ENCODE measurements at regions not wholly inside any gene's neighbourhood (a gene's known extent, or its start where the extent isn't known, plus 50 kb on each side); places are given as distances from the start of the nearest gene placed in this dataset.
"Not testable (repeated sequence)": the region's sequence is repeated elsewhere in the genome, so short reads cannot be mapped to it uniquely, and the experiment has no call there.

- 84% methylated on average over 5 of the region's 5 CpGs for WGBS
- Histone ChIP-seq H3K36me3 (ENCODE audit: insufficient read depth) (no peaks in the 10 kb centered on the region), H3K4me1 (ENCODE audit: insufficient read depth) (no peaks in the 10 kb centered on the region), H3K4me3 (ENCODE audit: low read depth, low read length) (no peak overlapping the region), H3K27ac (ENCODE audit: low read depth) (no peak overlapping the region)
- no peak for DNase-seq (ENCODE audit: extremely low spot score)
Measured at GRCh38 chr15:38631119-38632075, 66.8 kb upstream of the RASGRP1 start.

GRCh38 chr15:38635170-38635569 lies 70.6 kb upstream of the RASGRP1 start:
- WGBS = 33% methylated on average over 2 of the region's 2 CpGs
- no peaks in the 10 kb centered on the region for H3K4me1 ChIP-seq (ENCODE audit: insufficient read depth)

GRCh38 chr15:38636597-38636996 lies 72.0 kb upstream of the RASGRP1 start:
- 69% methylated on average over 4 of the region's 4 CpGs for WGBS
- no peak overlapping the region for H3K4me3 ChIP-seq (ENCODE audit: low read depth, low read length)
- DNase-seq (ENCODE audit: extremely low spot score) = no peak
- no peaks in the 10 kb centered on the region for H3K36me3 ChIP-seq (ENCODE audit: insufficient read depth)
- no peak overlapping the region for H3K27ac ChIP-seq (ENCODE audit: low read depth)
- H3K4me1 ChIP-seq (ENCODE audit: insufficient read depth) = no peaks in the 10 kb centered on the region

More at GRCh38 chr15:38635170-38635569, 70.6 kb upstream of the RASGRP1 start:
- no peak overlapping the region for H3K4me3 ChIP-seq (ENCODE audit: low read depth, low read length)
- no peak for DNase-seq (ENCODE audit: extremely low spot score)
- no peak overlapping the region for H3K27ac ChIP-seq (ENCODE audit: low read depth)
- no peaks in the 10 kb centered on the region for H3K36me3 ChIP-seq (ENCODE audit: insufficient read depth)

- no peak for DNase-seq (ENCODE audit: extremely low spot score)
- Histone ChIP-seq H3K4me1 (ENCODE audit: insufficient read depth) (no peaks in the 10 kb centered on the region), H3K27ac (ENCODE audit: low read depth) (no peak overlapping the region), H3K36me3 (ENCODE audit: insufficient read depth) (no peaks in the 10 kb centered on the region), H3K4me3 (ENCODE audit: low read depth, low read length) (no peak overlapping the region)
- WGBS = 42% methylated on average over 2 of the region's 2 CpGs
Measured at GRCh38 chr15:38638126-38638525, 73.5 kb upstream of the RASGRP1 start.

- H3K4me1 ChIP-seq (ENCODE audit: insufficient read depth) = no peaks in the 10 kb centered on the region
- DNase-seq (ENCODE audit: extremely low spot score) = no peak
- no peaks in the 10 kb centered on the region for H3K36me3 ChIP-seq (ENCODE audit: insufficient read depth)
- no peak overlapping the region for H3K4me3 ChIP-seq (ENCODE audit: low read depth, low read length)
- WGBS = 86% methylated on average over 4 of the region's 4 CpGs
- H3K27ac ChIP-seq (ENCODE audit: low read depth) = no peak overlapping the region
Measured at GRCh38 chr15:38638811-38639210, 74.2 kb upstream of the RASGRP1 start.

GRCh38 chr15:38642689-38643270 lies 78.2 kb upstream of the RASGRP1 start:
- Histone ChIP-seq H3K4me3 (ENCODE audit: low read depth, low read length) (no peak overlapping the region), H3K4me1 (ENCODE audit: insufficient read depth) (no peaks in the 10 kb centered on the region), H3K27ac (ENCODE audit: low read depth) (no peak overlapping the region), H3K36me3 (ENCODE audit: insufficient read depth) (no peaks in the 10 kb centered on the region)
- DNase-seq (ENCODE audit: extremely low spot score) = no peak
- 64% methylated on average over 3 of the region's 3 CpGs for WGBS

- not testable (repeated sequence) for H3K27ac ChIP-seq (ENCODE audit: low read depth); H3K4me1 ChIP-seq (ENCODE audit: insufficient read depth); H3K36me3 ChIP-seq (ENCODE audit: insufficient read depth); DNase-seq (ENCODE audit: extremely low spot score); H3K4me3 ChIP-seq (ENCODE audit: low read depth, low read length)
- WGBS = 87% methylated on average over 3 of the region's 3 CpGs
Measured at GRCh38 chr15:38644353-38644752, 79.7 kb upstream of the RASGRP1 start.

- H3K4me1 ChIP-seq (ENCODE audit: insufficient read depth) = peaks cover 2% of the 10 kb centered on the region
- DNase-seq (ENCODE audit: extremely low spot score) = no peak
- no peak overlapping the region for H3K27ac ChIP-seq (ENCODE audit: low read depth)
- H3K4me3 ChIP-seq (ENCODE audit: low read depth, low read length) = no peak overlapping the region
- WGBS = 84% methylated on average over 3 of the region's 3 CpGs
- H3K36me3 ChIP-seq (ENCODE audit: insufficient read depth) = no peaks in the 10 kb centered on the region
Measured at GRCh38 chr15:38646716-38647115, 82.1 kb upstream of the RASGRP1 start.

- H3K36me3 ChIP-seq (ENCODE audit: insufficient read depth) = no peaks in the 10 kb centered on the region
- no peak overlapping the region for H3K4me3 ChIP-seq (ENCODE audit: low read depth, low read length)
- peaks cover 2% of the 10 kb centered on the region for H3K4me1 ChIP-seq (ENCODE audit: insufficient read depth)
- DNase-seq (ENCODE audit: extremely low spot score) = no peak
- H3K27ac ChIP-seq (ENCODE audit: low read depth) = no peak overlapping the region
Measured at GRCh38 chr15:38647683-38648082, 83.1 kb upstream of the RASGRP1 start.

GRCh38 chr15:38648121-38648843 lies 83.7 kb upstream of the RASGRP1 start:
- no peaks in the 10 kb centered on the region for H3K36me3 ChIP-seq (ENCODE audit: insufficient read depth)
- no peak overlapping the region for H3K4me3 ChIP-seq (ENCODE audit: low read depth, low read length)
- H3K4me1 ChIP-seq (ENCODE audit: insufficient read depth) = peaks cover 2% of the 10 kb centered on the region
- WGBS = 67% methylated on average over 10 of the region's 10 CpGs
- peak; percentile 21 for DNase-seq (ENCODE audit: extremely low spot score)
- H3K27ac ChIP-seq (ENCODE audit: low read depth) = no peak overlapping the region

- no peak for DNase-seq (ENCODE audit: extremely low spot score)
- Histone ChIP-seq H3K36me3 (ENCODE audit: insufficient read depth) (no peaks in the 10 kb centered on the region), H3K27ac (ENCODE audit: low read depth) (no peak overlapping the region), H3K4me1 (ENCODE audit: insufficient read depth) (peaks cover 2% of the 10 kb centered on the region), H3K4me3 (ENCODE audit: low read depth, low read length) (no peak overlapping the region)
Measured at GRCh38 chr15:38650384-38650783, 85.8 kb upstream of the RASGRP1 start.

- H3K36me3 ChIP-seq (ENCODE audit: insufficient read depth) = no peaks in the 10 kb centered on the region
- H3K4me3 ChIP-seq (ENCODE audit: low read depth, low read length) = no peak overlapping the region
- no peak overlapping the region for H3K27ac ChIP-seq (ENCODE audit: low read depth)
- H3K4me1 ChIP-seq (ENCODE audit: insufficient read depth) = peaks cover 2% of the 10 kb centered on the region
- WGBS = 74% methylated on average over 1 of the region's 1 CpG
- no peak for DNase-seq (ENCODE audit: extremely low spot score)
Measured at GRCh38 chr15:38650936-38651327, 86.3 kb upstream of the RASGRP1 start.

GRCh38 chr15:38651328-38652038 lies 86.9 kb upstream of the RASGRP1 start:
- H3K27ac ChIP-seq (ENCODE audit: low read depth) = no peak overlapping the region
- DNase-seq (ENCODE audit: extremely low spot score) = no peak
- 58% methylated on average over 11 of the region's 11 CpGs for WGBS
- no peak overlapping the region for H3K4me3 ChIP-seq (ENCODE audit: low read depth, low read length)
- H3K4me1 ChIP-seq (ENCODE audit: insufficient read depth) = peaks cover 2% of the 10 kb centered on the region
- H3K36me3 ChIP-seq (ENCODE audit: insufficient read depth) = no peaks in the 10 kb centered on the region

Data from urinary bladder (tissue), 3 donors.